ENCODE measurements at regions not wholly inside any gene's neighbourhood (a gene's known extent, or its start where the extent isn't known, plus 50 kb on each side); places are given as distances from the start of the nearest gene placed in this dataset.

GRCh38 chr12:89890161-89890560 is 181.5 kb upstream of the ATP2B1 start:
- no CpG with 5 or more reads among the region's 2 CpGs for WGBS (ENCODE audit: extremely low coverage, insufficient read length, low lambda C conversion rate)
- Histone ChIP-seq H3K4me2 (ENCODE audit: insufficient read depth, insufficient read length, low read length) (no peak overlapping the region), H3K27ac (ENCODE audit: insufficient read length, low read depth, low read length) (no peak overlapping the region), H3T11ph (ENCODE audit: low read length) (no peak overlapping the region), H2BK12ac (ENCODE audit: insufficient read length, low read depth, low read length) (no peak overlapping the region), H3K56ac (ENCODE audit: insufficient read length, low read depth, low read length) (no peak overlapping the region), H4K5ac (ENCODE audit: insufficient read length, low read depth, low read length) (no peak overlapping the region), H3K18ac (ENCODE audit: insufficient read length, low read depth, low read length) (no peak overlapping the region), H2BK5ac (ENCODE audit: insufficient read length, low read length) (no peak overlapping the region), H2BK120ac (ENCODE audit: low read depth, low read length, poor library complexity, severe bottlenecking) (no peak overlapping the region), H3K9ac (ENCODE audit: extremely low read depth, insufficient read length, low read length) (no peak overlapping the region), H2BK15ac (ENCODE audit: low read depth, low read length) (no peak overlapping the region), H3K9me3 (ENCODE audit: control insufficient read depth, low read depth, low read length) (peaks cover 5% of the 10 kb centered on the region), H2AFZ (ENCODE audit: low read length) (no peak overlapping the region), H3K4me1 (ENCODE audit: insufficient read depth, low read length) (no peaks in the 10 kb centered on the region), H3K23ac (ENCODE audit: insufficient read length, low read depth, low read length) (no peak overlapping the region), H2AK5ac (ENCODE audit: insufficient read length, low read length) (no peak overlapping the region), H3K79me2 (ENCODE audit: insufficient read depth, low read length) (no peaks in the 10 kb centered on the region), H3K4ac (ENCODE audit: low read depth, low read length) (no peak overlapping the region), H3K79me1 (ENCODE audit: insufficient read depth, low read depth, low read length, poor library complexity, severe bottlenecking) (no peaks in the 10 kb centered on the region), H4K20me1 (ENCODE audit: control insufficient read depth, insufficient read depth, insufficient read length) (no peaks in the 10 kb centered on the region), H2BK20ac (ENCODE audit: low read depth, low read length, poor library complexity, severe bottlenecking) (no peak overlapping the region), H3K27me3 (ENCODE audit: insufficient read depth, low read length) (no peaks in the 10 kb centered on the region), H4K91ac (ENCODE audit: insufficient read length, low read depth, low read length) (no peak overlapping the region), H3K14ac (ENCODE audit: insufficient read depth, low read length) (no peak overlapping the region), H4K8ac (replicated peaks; ENCODE audit: insufficient read length, low read depth, low read length) (no peak overlapping the region), H3K23me2 (ENCODE audit: insufficient read length, low read depth, low read length, poor library complexity, severe bottlenecking) (no peaks in the 10 kb centered on the region)
- DNase-seq: no peak
- H3K27me3 Mint-ChIP-seq (ENCODE audit: low read depth): peaks cover 3% of the 10 kb centered on the region; the same call in 1 of the 2 replicates
- peaks cover 6 to 9% of the 10 kb centered on the region in 2 experiments; a peak in 4 of 5 replicates for H3K9me3 Mint-ChIP-seq
- TF ChIP-seq CTCF (conservative IDR thresholded peaks at IDR 0.05): no peak
- no peak overlapping the region for H3K4me3 Mint-ChIP-seq
- H3K36me3 Mint-ChIP-seq (ENCODE audit: insufficient read depth in 1 of 3, low read depth in 3 of 3): peaks cover 0 to 18% (median 7%) of the 10 kb centered on the region in 3 experiments; a peak in 4 of 7 replicates
- peaks cover 4 to 7% of the 10 kb centered on the region in 2 experiments for H3K4me1 Mint-ChIP-seq
- no peak overlapping the region for H3K27ac Mint-ChIP-seq

Measured in H9 (cell line).